Vagina (tissue), 2 donors: ENCODE measurements at regions not wholly inside any gene's neighbourhood (a gene's known extent, or its start where the extent isn't known, plus 50 kb on each side); places are given as distances from the start of the nearest gene placed in this dataset.

Experiments
- CTCF ChIP-seq, 3 experiments: fragments of 450-650 bp in 2 of 3; fragments of 200-600 bp in 1 of 3; sonication (generic) in 1 of 3; IDR thresholded peaks; one replicate each; pipeline ENCODE4 v1.5.1; 2017 to 2019; ENCODE audit warnings: antibody characterized with exemption in 3 of 3, mild to moderate bottlenecking in 2 of 3, moderate library complexity in 2 of 3
- POLR2A ChIP-seq, 2 donors: fragments of 450-650 bp; IDR thresholded peaks; one replicate each; pipeline ENCODE4 v1.6.1; 2017; ENCODE audit warnings: antibody characterized with exemption in 2 of 2, mild to moderate bottlenecking in 2 of 2, moderate library complexity in 2 of 2

GRCh38 chr2:136167721-136168475, 49.9 kb upstream of the CXCR4 start:
- TF ChIP-seq CTCF (IDR thresholded peaks at IDR 0.05) (no peak), POLR2A (IDR thresholded peaks at IDR 0.05) (no peak)
